ENCODE measurements at regions not wholly inside any gene's neighbourhood (a gene's known extent, or its start where the extent isn't known, plus 50 kb on each side); places are given as distances from the start of the nearest gene placed in this dataset.
"Not testable (repeated sequence)": the region's sequence is repeated elsewhere in the genome, so short reads cannot be mapped to it uniquely, and the experiment has no call there.

- H3K4me3 ChIP-seq (ENCODE audit: low read depth, low read length) = no peak overlapping the region
- TF ChIP-seq, protein P1, sequence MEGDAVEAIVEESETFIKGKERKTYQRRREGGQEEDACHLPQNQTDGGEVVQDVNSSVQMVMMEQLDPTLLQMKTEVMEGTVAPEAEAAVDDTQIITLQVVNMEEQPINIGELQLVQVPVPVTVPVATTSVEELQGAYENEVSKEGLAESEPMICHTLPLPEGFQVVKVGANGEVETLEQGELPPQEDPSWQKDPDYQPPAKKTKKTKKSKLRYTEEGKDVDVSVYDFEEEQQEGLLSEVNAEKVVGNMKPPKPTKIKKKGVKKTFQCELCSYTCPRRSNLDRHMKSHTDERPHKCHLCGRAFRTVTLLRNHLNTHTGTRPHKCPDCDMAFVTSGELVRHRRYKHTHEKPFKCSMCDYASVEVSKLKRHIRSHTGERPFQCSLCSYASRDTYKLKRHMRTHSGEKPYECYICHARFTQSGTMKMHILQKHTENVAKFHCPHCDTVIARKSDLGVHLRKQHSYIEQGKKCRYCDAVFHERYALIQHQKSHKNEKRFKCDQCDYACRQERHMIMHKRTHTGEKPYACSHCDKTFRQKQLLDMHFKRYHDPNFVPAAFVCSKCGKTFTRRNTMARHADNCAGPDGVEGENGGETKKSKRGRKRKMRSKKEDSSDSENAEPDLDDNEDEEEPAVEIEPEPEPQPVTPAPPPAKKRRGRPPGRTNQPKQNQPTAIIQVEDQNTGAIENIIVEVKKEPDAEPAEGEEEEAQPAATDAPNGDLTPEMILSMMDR (IDR thresholded peaks at IDR 0.05; ENCODE audit: borderline replicate concordance, insufficient read depth, low read depth, low read length) = no peak
These were observed 1673.9 kb upstream of the WWC1 start for GRCh38 chr5:166617507-166617906.

DNA sequence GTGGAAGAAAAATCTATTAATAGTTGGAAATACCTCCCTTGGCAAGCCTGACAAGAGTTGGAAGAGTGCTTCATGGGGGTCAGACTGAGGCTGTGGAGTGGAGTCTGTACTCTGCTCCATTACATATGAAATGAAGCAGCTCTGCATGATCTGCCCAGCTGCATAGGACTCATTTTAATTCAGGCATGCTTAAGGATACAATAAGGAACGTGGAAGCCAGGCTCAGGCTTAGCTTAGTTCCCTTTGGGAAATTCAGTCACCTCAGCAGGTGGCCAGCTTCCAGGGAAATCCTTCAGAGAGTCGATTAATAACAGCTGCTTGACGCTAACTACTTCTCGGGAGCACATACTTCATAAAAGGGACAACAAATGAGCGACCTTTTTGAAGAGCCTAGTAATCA lies 1672.9 kb upstream of the WWC1 start:
- TF ChIP-seq, protein P1 (IDR thresholded peaks at IDR 0.05; ENCODE audit: borderline replicate concordance, insufficient read depth, low read depth, low read length) = no peak
- no peak overlapping the region for H3K4me3 ChIP-seq (ENCODE audit: low read depth, low read length)

- no peak overlapping the region for H3K4me3 ChIP-seq (ENCODE audit: low read depth, low read length)
- TF ChIP-seq, protein P1 (IDR thresholded peaks at IDR 0.05; ENCODE audit: borderline replicate concordance, insufficient read depth, low read depth, low read length) = no peak
These were observed 1666.9 kb upstream of the WWC1 start for GRCh38 chr5:166624573-166624972.

DNA sequence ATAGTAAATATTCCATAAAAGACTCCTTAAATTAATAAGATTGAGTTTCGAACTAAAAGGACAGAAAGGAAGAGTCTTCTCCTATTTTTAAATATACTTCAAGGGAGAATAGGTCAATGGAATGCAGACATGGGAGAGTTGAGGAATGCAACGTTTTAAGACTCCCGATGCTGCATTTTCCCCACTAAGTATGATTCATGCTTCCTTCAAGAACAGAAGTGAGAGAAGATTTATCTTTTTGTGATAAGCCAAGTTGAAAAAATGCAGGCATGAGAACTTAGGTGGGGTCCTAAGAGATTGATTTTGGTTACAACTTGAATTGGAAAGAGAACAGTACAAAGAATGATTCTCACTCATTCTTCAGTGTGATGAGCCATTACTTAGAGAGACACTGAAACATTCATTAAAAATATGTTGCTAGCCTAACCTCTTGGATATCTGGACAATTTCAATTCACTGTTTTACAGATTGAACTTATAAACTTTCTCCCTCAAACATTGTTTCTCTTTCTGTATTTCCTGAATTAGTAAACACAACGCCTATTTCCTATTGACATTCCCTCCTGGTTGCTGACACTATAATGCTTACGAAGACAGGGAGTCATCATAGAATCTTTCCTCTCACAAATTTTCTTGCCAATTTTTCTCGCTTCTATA lies 1666.1 kb upstream of the WWC1 start:
- TF ChIP-seq, protein P1 (IDR thresholded peaks at IDR 0.05; ENCODE audit: borderline replicate concordance, insufficient read depth, low read depth, low read length) = no peak
- H3K4me3 ChIP-seq (ENCODE audit: low read depth, low read length) = no peak overlapping the region

DNA sequence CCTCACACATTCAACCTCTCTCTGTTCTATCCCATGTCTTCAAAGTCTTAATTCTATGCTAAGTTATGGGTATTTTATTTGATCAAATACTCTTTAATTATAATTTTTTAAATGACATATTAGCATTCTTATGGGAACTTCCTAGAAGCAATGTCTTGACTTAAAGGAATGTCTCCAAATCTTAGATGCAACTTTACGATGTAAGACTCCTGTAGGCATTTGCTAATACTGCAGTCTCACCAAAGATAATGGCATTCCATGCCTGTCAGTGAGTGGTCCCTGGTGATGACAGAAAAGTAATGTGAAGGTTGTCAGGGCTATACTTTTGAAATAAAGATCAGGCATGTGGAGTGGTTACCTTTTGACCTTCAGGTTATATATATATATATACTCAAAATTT lies 1654.2 kb upstream of the WWC1 start:
- H3K4me3 ChIP-seq (ENCODE audit: low read depth, low read length) = no peak overlapping the region
- TF ChIP-seq, protein P1 (IDR thresholded peaks at IDR 0.05; ENCODE audit: borderline replicate concordance, insufficient read depth, low read depth, low read length) = no peak

DNA sequence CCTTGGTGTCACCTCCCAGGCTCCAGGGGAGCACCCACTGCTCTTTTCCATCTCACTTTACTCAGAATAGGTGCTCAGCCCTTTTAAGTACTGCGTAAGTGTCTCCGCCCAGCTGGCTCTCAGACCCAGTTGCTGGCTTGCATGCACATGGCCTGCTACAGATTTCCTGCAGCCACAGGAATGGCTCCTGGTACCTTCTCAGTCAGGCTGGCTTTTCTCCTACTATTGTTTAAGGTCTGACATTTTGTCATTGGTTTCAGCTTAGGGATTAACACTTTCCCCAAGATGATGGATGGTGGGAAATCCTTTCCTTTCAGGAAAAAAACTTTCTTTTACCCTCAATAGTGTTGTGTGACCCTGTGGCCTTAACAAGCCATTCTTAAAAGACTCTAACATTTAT lies 1652.3 kb upstream of the WWC1 start:
- TF ChIP-seq, protein P1 (IDR thresholded peaks at IDR 0.05; ENCODE audit: borderline replicate concordance, insufficient read depth, low read depth, low read length) = no peak
- H3K4me3 ChIP-seq (ENCODE audit: low read depth, low read length) = no peak overlapping the region

- not testable (repeated sequence) for H3K4me3 ChIP-seq (ENCODE audit: low read depth, low read length)
These were observed 1651.3 kb upstream of the WWC1 start for GRCh38 chr5:166640136-166640535.

All from GM12875 (cell line).